DMS114 treated with DMSO at 0.1 percent for 48 hours (cell line): ENCODE measurements at regions not wholly inside any gene's neighbourhood (a gene's known extent, or its start where the extent isn't known, plus 50 kb on each side); places are given as distances from the start of the nearest gene placed in this dataset.

Source experiments
- DNase-seq: peaks from one replicate; lab custom pipeline; 2025; ENCODE audit not compliant: unreplicated experiment; lab: John Stamatoyannopoulos, UW

DNA sequence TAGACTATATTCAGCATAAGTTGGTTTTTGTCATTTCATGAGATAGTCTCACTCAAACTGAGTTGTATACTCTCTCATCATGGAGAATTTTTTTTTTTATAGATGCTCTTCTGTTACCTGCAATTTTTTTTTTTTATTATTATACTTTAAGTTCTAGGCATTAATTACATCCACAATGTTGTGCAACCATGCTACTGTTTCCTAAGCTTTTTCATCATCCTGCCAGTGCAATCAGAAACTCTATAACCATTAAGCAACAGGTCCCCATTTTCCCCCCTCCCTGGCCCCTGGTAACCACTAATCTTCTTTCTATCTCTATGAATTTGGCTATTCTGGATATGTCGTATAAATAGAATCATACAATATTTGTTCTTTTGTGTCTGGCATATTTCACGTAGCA lies 321.6 kb downstream of the STIM2 start:
- DNase-seq: no peak

GRCh38 chr4:27184508-27185155 lies 324.0 kb downstream of the STIM2 start:
- DNase-seq: no peak

- DNase-seq: no peak
These were observed 326.1 kb downstream of the STIM2 start for GRCh38 chr4:27186710-27187109.

- DNase-seq: no peak
These were observed 327.1 kb downstream of the STIM2 start for GRCh38 chr4:27187786-27188185.

DNA sequence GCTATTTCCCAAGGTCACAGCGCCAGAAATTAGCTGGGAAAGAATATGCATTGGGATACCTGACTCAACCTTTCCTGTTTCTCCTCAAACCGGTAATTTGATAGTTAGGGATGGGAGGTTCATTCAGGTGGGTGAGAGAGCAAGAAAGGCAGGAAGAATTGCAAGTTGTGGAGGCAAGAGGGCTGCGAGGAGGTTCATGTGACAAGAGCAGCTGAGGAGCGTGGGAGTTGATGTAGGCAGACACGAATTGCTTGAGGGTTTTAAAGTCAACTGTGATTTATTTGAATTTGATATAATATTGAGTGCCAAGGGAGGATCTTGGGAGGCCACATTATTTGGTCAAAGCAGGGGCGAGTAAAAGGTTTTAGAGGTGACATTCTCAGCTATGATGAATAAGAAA lies 329.0 kb downstream of the STIM2 start:
- no peak for DNase-seq

- no peak for DNase-seq
These were observed 331.0 kb downstream of the STIM2 start for GRCh38 chr4:27191592-27191991.

DNA sequence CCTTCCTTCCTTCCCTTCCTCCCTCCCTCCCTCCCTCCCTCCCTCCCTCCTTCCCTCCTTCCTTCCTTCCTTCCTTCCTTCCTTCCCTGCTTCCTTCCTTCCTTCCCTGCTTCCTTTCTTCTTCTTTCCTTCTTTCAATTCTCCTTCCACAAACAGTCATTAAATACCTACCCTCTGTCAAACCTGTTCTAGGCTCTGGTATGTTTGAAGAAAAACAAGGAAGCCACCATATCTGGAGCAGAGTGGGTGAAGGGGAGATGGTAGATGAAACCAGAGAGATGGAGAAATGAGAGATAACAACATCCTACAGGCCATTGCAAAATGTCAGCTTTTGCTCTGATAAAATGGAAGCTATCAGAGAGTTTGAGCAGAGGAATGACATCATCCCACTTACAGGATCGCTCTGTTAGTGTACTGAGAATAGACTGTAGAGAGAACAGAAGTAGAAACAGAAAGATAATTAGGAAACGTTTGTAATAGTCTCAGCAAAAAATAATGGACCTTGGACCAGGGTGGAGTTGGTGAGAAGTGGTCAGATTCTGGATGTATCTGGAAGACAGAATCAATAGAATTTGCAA lies 334.0 kb downstream of the STIM2 start:
- no peak for DNase-seq

- no peak for DNase-seq
These were observed 337.6 kb downstream of the STIM2 start for GRCh38 chr4:27198246-27198645.

DNA sequence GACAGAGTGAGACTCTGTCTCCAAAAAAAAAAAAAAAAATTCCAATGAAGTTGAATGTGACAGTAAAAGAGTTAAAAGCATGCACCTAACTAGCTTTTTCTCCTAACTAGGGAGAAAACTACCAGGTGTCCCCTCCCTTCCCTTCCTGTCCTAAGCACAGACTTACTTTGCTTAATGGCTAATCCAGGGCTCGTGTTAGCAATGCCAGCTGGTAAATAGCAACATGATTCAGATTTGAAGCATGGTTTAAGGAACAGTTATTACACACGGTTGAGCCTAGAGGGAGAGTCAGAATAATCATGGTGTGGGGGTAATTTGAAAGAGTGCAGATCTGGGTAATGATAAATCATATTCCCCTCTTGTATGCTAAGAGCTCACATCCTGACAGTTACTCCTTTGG lies 338.3 kb downstream of the STIM2 start:
- DNase-seq: no peak

GRCh38 chr4:27206009-27206408 lies 345.4 kb downstream of the STIM2 start:
- DNase-seq: no peak

- no peak for DNase-seq
These were observed 350.3 kb downstream of the STIM2 start for GRCh38 chr4:27210956-27211355.

DNA sequence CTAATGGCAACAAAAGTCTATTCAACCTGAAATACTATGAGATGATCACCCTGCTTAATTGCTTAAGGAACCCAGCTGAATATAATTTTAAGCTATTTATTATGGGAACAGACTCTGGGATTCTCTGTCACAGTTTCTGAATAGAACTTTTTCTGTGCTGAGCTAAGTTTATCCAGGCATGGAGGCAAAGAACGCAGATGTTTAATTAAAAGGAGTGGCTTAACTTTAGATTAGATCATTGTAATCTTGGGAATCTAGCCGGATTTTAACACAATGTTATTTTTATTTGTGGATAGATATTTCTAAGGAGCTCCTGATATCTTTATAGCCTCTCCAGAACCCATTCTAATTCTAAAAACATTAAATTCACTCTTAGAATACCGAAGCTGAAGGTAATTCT lies 353.4 kb downstream of the STIM2 start:
- DNase-seq: no peak

- no peak for DNase-seq
These were observed 354.7 kb downstream of the STIM2 start for GRCh38 chr4:27215220-27215826.

GRCh38 chr4:27217261-27217769 lies 356.7 kb downstream of the STIM2 start:
- no peak for DNase-seq

GRCh38 chr4:27218013-27218412 lies 357.4 kb downstream of the STIM2 start:
- DNase-seq: no peak

GRCh38 chr4:27223326-27223725 lies 362.7 kb downstream of the STIM2 start:
- no peak for DNase-seq

DNA sequence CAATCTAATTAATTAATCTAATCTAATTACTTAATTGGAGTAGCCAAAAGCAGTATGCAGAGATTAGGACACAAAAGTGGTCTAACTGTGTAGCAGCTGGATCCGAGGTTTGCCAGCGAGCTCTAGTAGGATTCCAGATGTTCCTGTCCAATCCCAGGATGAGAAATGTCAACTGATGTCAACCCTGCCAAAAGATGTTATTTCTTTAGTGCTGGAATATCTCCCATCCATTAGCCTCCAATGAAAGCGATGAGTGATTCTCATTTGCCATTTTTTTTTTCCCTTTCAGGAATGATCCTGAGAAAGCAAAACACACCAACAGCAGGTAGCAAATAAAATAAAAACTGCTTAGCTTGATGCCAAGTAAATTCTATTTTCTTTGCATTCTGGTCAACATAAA lies 372.9 kb downstream of the STIM2 start:
- DNase-seq: no peak

DNA sequence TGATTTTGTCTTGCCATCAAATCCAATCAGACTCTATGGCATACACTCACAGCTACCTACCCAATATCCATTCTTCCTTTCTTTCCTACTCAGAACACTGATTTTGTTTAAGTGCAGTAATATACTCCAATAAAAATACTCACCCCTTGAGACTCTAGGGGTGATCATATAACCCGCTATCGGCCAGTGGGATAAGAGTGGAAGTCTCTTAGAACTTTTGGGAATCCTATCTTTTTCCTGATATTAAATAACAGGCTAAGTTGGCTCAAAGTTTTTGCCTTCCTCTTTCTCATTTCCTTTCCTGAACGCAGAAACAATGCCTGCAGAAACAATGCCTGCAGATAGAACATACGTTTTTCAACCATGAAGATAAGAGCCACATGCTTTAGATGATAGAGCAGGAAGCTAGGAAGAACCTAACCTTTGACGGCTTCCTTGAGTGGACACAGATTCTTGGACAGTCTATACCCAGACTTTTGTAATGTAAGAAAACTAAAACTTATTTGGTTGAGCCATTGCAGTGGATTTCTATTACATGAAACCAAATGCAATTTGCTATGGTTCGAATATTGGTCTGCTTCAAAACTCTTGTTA lies 373.8 kb downstream of the STIM2 start:
- DNase-seq: no peak

DNA sequence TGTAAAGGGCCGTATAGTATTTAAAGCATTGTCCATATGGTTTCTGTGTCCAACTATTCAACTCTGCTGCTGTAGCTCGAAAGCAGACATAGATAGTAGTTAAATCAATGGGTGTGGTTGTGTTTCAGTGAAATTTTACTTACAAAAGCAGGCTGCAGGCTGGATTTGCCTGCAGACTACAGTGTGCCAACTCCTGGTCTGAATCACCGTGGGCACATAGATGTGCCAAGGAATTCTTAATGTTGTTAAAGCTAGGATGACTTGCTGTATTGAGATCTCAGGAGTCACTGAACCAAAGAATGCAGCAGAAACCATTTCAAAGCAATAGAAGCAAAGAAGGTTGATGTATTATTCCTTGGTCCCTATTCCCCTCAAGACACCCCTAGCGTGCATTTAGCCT lies 379.0 kb downstream of the STIM2 start:
- no peak for DNase-seq

DNA sequence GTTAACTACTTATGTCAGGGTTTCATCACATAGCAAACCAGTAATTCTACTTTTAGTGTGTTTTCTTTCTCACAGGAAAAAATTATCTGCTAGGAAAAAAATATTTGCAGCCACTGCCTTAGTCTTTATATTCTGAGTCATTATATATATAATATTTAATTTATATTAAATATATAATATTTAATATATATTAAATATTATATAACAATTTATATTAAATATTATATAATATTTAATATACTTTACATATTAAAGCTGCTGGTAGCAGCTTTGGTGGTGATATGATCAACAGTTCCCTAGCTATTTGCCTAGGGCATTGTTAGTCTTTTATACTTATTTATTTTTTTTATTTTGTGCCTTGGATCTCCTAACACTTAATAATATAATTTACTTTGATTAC lies 381.6 kb downstream of the STIM2 start:
- DNase-seq: no peak

- no peak for DNase-seq
These were observed 384.6 kb downstream of the STIM2 start for GRCh38 chr4:27245216-27245615.

- DNase-seq: no peak
These were observed 388.2 kb downstream of the STIM2 start for GRCh38 chr4:27248829-27249228.
